Common myeloid progenitor, CD34-positive (primary cell): ENCODE measurements at regions not wholly inside any gene's neighbourhood (a gene's known extent, or its start where the extent isn't known, plus 50 kb on each side); places are given as distances from the start of the nearest gene placed in this dataset.

Source experiments
- CTCF ChIA-PET: fragments of 350-600 bp; sonication (Branson Sonifier 250); formaldehyde crosslinking; loops from one replicate; lab custom pipeline; 2021; ENCODE audit warnings: antibody characterized with exemption; lab: Charles Lee
- POLR2A ChIA-PET: fragments of 350-600 bp; sonication (Branson Sonifier 250); formaldehyde crosslinking; loops from one replicate; lab custom pipeline; 2021; ENCODE audit warnings: antibody characterized with exemption; lab: Charles Lee
- DNase-seq, 3 donors: peaks; one replicate each; pipeline versions ENCODE4 v3.0.0 to v3.0.0-alpha.2; 2013
- H3K27ac ChIP-seq, 2 experiments: 1 replicate in 1 of 2; 2 replicates in 1 of 2; pipeline ENCODE4 v1.7.0; 2013; ENCODE audit warnings: inconsistent platforms in 2 of 2, low read length in 2 of 2, mild to moderate bottlenecking in 2 of 2, low read depth in 1 of 2, moderate library complexity in 1 of 2; ENCODE audit not compliant: severe bottlenecking in 2 of 2, insufficient read depth in 1 of 2, poor library complexity in 1 of 2
- H3K27me3 ChIP-seq, 5 experiments: replicated peaks in 2 of 5; 1 replicate in 3 of 5; 2 replicates in 2 of 5; pipeline versions ENCODE4 v1.6.1 to v1.7.0; 2013; ENCODE audit warnings: low read length in 4 of 5, mild to moderate bottlenecking in 2 of 5, moderate library complexity in 2 of 5, inconsistent platforms in 1 of 5; ENCODE audit not compliant: insufficient read depth in 5 of 5, control insufficient read depth in 4 of 5
- H3K36me3 ChIP-seq, 4 experiments: 1 replicate in 2 of 4; 2 replicates in 2 of 4; pipeline versions ENCODE4 v1.6.1 to v1.7.0; 2013; ENCODE audit warnings: low read length in 3 of 4, control low read depth in 1 of 4, mild to moderate bottlenecking in 1 of 4; ENCODE audit not compliant: control insufficient read depth in 4 of 4, insufficient read depth in 4 of 4
- H3K4me1 ChIP-seq, 4 experiments: 1 replicate in 3 of 4; 2 replicates in 1 of 4; pipeline versions ENCODE4 v1.6.1 to v1.7.1; 2013; ENCODE audit warnings: low read length in 3 of 4, mild to moderate bottlenecking in 3 of 4, control low read depth in 1 of 4, inconsistent platforms in 1 of 4, moderate library complexity in 1 of 4; ENCODE audit not compliant: control insufficient read depth in 4 of 4, insufficient read depth in 4 of 4; ENCODE audit errors: control extremely low read depth in 1 of 4
- H3K4me3 ChIP-seq, 7 experiments: 1 replicate in 4 of 7; 2 replicates in 3 of 7; pipeline versions ENCODE4 v1.5.1 to v1.7.0; 2013; ENCODE audit warnings: mild to moderate bottlenecking in 7 of 7, low read length in 6 of 7, moderate library complexity in 6 of 7, inconsistent platforms in 2 of 7, low read depth in 2 of 7, control low read depth in 1 of 7; ENCODE audit not compliant: insufficient read depth in 4 of 7, control insufficient read depth in 1 of 7; ENCODE audit errors: extremely low read depth in 1 of 7
- H3K9me3 ChIP-seq, 5 experiments: 1 replicate in 4 of 5; 2 replicates in 1 of 5; pipeline versions ENCODE4 v1.6.1 to v1.7.1; 2013; ENCODE audit warnings: low read length in 4 of 5, mild to moderate bottlenecking in 2 of 5, inconsistent platforms in 1 of 5, low read depth in 1 of 5, moderate library complexity in 1 of 5; ENCODE audit not compliant: control insufficient read depth in 4 of 5, insufficient read depth in 2 of 5; ENCODE audit errors: control extremely low read depth in 1 of 5
- WGBS: methylation state at CpG from one replicate; pipeline ENCODE4 v1.1.5; 2013; ENCODE audit not compliant: insufficient coverage; 5-methylcytosine and 5-hydroxymethylcytosine counted together

GRCh38 chr4:162878096-162878495, 288.6 kb downstream of the NAF1 start:
- WGBS = no CpG with 5 or more reads among the region's 1 CpG
- POLR2A ChIA-PET = no interaction called here

GRCh38 chr4:162874748-162875147, 291.9 kb downstream of the NAF1 start:
- CTCF ChIA-PET = no interaction called here
- no peak for DNase-seq
- Histone ChIP-seq H3K36me3 (no peaks in the 10 kb centered on the region), H3K27ac (no peak overlapping the region), H3K27me3 (no peaks in the 10 kb centered on the region), H3K4me3 (no peak overlapping the region), H3K9me3 (no peaks in the 10 kb centered on the region), H3K4me1 (no peaks in the 10 kb centered on the region)
- WGBS = 91% methylated on average over 2 of the region's 2 CpGs
- POLR2A ChIA-PET = no interaction called here

More at GRCh38 chr4:162878096-162878495, 288.6 kb downstream of the NAF1 start:
- H3K36me3 ChIP-seq = no peaks in the 10 kb centered on the region
- H3K4me1 ChIP-seq = no peaks in the 10 kb centered on the region
- no peak overlapping the region for H3K27ac ChIP-seq
- no peaks in the 10 kb centered on the region for H3K27me3 ChIP-seq
- no peak overlapping the region for H3K4me3 ChIP-seq
- no peaks in the 10 kb centered on the region for H3K9me3 ChIP-seq
- DNase-seq = no peak
- CTCF ChIA-PET = no interaction called here

GRCh38 chr4:162871990-162872389, 294.7 kb downstream of the NAF1 start:
- POLR2A ChIA-PET = no interaction called here
- H3K36me3 ChIP-seq = no peaks in the 10 kb centered on the region
- no peak overlapping the region for H3K4me3 ChIP-seq
- no peaks in the 10 kb centered on the region for H3K9me3 ChIP-seq
- 89% methylated on average over 3 of the region's 4 CpGs for WGBS
- H3K4me1 ChIP-seq = no peaks in the 10 kb centered on the region
- no peak for DNase-seq
- CTCF ChIA-PET = no interaction called here
- no peak overlapping the region for H3K27ac ChIP-seq
- no peaks in the 10 kb centered on the region for H3K27me3 ChIP-seq

- no peaks in the 10 kb centered on the region for H3K9me3 ChIP-seq
- no peak overlapping the region for H3K27ac ChIP-seq
- no peak for DNase-seq
- no peaks in the 10 kb centered on the region for H3K27me3 ChIP-seq
- POLR2A ChIA-PET = no interaction called here
- CTCF ChIA-PET = no interaction called here
- H3K4me3 ChIP-seq = no peak overlapping the region
- no peaks in the 10 kb centered on the region for H3K4me1 ChIP-seq
- H3K36me3 ChIP-seq = no peaks in the 10 kb centered on the region
Observed at GRCh38 chr4:162869157-162869556, 297.5 kb downstream of the NAF1 start.

GRCh38 chr4:162866565-162866964, 300.1 kb downstream of the NAF1 start:
- POLR2A ChIA-PET = no interaction called here
- WGBS = 93% methylated on average over 2 of the region's 2 CpGs
- H3K27ac ChIP-seq = no peak overlapping the region
- no peaks in the 10 kb centered on the region for H3K27me3 ChIP-seq
- no peaks in the 10 kb centered on the region for H3K4me1 ChIP-seq
- no peak for DNase-seq
- CTCF ChIA-PET = no interaction called here
- H3K36me3 ChIP-seq = no peaks in the 10 kb centered on the region
- H3K4me3 ChIP-seq = no peak overlapping the region
- H3K9me3 ChIP-seq = no peaks in the 10 kb centered on the region

- Histone ChIP-seq H3K36me3 (no peaks in the 10 kb centered on the region), H3K4me1 (no peaks in the 10 kb centered on the region), H3K27me3 (no peaks in the 10 kb centered on the region), H3K27ac (no peak overlapping the region), H3K4me3 (no peak overlapping the region), H3K9me3 (no peaks in the 10 kb centered on the region)
- ChIA-PET CTCF (no interaction called here), POLR2A (no interaction called here)
- WGBS = no CpG with 5 or more reads among the region's 2 CpGs
- DNase-seq = no peak
Observed at GRCh38 chr4:162865102-162865501, 301.6 kb downstream of the NAF1 start.

GRCh38 chr4:162853788-162854187, 312.9 kb downstream of the NAF1 start:
- POLR2A ChIA-PET = no interaction called here
- H3K27me3 ChIP-seq = no peaks in the 10 kb centered on the region

More at GRCh38 chr4:162853788-162854187, 312.9 kb downstream of the NAF1 start:
- no peak for DNase-seq
- CTCF ChIA-PET = no interaction called here
- H3K9me3 ChIP-seq = no peaks in the 10 kb centered on the region
- no peaks in the 10 kb centered on the region for H3K36me3 ChIP-seq
- no peak overlapping the region for H3K27ac ChIP-seq
- 93% methylated on average over 3 of the region's 3 CpGs for WGBS
- H3K4me1 ChIP-seq = no peaks in the 10 kb centered on the region
- no peak overlapping the region for H3K4me3 ChIP-seq
